GM21717 (cell line): ENCODE measurements at regions not wholly inside any gene's neighbourhood (a gene's known extent, or its start where the extent isn't known, plus 50 kb on each side); places are given as distances from the start of the nearest gene placed in this dataset.
A peak's percentile ranks its signal among the peaks of the same experiment; 100 is the strongest.

Experiments used
- ATAC-seq: cut with Tn5 transposase; IDR thresholded peaks from one replicate; pipeline ENCODE4 v1.9.1; 2021; ENCODE audit warnings: mild to moderate bottlenecking, moderate library complexity; ENCODE audit not compliant: unreplicated experiment

DNA sequence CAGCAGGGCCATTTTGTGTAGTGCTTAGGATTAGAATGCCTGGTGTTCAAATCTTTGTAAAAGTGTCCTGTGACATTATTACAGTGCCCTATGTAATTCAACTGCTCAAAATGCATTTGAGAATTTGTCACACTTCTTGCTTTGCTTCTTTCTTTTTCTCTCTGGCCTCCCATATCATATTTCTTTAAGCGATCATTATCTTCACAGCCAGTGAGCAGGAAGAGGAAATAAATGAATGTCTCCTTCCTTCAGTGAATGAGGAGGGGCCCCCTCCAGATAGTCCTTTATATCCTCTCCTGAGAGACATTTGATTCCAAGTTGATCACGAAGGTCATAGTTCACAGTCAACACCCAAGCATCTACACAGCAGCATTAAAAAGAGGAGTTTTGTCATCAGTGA is 425.1 kb upstream of the NPVF start:
- ATAC-seq, result no peak

DNA sequence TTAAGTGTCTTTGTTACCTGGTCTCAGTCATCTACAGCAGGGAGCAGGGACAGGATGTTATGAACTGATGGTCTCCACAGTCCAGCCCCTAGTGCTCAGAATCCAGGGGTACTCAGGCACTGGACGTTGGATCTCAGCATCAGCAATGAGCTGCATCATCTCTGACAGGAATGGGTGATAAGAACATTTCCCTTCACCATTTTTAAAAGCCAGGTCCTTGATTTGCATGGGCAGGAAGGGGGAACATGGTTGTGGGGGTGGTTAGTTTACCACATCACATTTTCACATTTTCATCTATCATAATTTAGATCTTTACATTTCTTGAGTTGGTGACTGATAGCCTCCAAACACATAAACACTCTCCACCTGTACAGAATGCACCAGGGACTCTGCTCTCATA is 427.8 kb upstream of the NPVF start:
- ATAC-seq, result no peak

DNA sequence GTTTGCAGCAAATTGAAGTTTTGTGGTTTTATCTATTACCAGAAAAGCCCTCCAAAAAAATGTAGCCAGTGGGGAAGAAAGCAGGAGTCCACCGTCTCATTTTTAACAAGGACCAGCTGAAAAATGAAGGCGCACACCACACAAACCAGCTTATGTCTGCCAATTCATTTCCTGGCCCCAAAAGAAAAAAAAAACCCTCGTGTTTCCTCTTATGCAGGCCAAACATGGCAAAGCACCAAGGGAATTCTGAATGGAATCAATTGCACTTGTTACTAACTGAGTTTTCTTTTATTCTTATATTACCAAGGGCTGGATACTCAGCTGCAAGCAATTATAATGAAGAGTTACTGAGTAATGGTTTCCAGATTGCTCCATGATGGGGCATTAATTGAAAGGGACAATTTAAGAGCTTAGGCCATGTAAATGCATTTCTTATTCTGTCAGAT is 428.3 kb upstream of the NPVF start:
- ATAC-seq, result no peak

DNA sequence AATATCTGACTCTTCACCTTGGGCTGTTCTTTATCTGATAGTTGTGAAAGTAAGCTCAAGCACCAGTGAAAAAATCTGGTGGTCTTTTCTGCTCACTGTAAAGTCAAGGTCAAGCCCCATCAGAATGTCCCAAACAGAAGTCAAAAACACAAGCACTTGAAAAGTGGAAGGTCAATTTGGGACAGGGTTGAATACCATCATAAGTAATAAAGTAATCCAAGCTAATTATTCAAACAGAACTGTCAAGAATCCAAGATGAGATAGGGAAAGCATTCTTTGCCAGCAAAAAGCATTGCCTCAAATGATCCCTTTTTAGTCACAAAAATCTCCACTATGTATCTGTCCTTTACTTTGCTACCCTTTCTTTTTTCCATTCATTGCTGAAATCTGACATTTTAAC is 430.1 kb upstream of the NPVF start:
- ATAC-seq, result no peak

DNA sequence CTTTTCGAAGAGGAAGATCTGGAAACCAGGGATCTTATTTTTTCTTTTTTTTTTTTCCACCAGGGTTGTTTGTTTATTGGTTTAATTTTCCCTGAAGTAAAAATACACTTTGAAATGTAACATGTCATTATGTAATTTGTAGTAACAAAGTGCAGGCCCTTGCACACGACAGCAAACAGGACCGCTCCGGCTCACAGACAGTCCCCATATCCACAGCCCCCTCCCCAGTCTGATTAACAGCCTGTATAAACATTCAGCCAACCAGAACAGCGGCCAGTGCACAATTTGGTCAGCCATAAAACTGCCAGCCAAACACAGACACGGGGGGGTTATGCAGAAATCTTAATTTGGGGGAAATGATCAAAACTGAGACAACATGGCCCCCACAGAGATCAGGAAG is 431.6 kb upstream of the NPVF start:
- ATAC-seq, result no peak

DNA sequence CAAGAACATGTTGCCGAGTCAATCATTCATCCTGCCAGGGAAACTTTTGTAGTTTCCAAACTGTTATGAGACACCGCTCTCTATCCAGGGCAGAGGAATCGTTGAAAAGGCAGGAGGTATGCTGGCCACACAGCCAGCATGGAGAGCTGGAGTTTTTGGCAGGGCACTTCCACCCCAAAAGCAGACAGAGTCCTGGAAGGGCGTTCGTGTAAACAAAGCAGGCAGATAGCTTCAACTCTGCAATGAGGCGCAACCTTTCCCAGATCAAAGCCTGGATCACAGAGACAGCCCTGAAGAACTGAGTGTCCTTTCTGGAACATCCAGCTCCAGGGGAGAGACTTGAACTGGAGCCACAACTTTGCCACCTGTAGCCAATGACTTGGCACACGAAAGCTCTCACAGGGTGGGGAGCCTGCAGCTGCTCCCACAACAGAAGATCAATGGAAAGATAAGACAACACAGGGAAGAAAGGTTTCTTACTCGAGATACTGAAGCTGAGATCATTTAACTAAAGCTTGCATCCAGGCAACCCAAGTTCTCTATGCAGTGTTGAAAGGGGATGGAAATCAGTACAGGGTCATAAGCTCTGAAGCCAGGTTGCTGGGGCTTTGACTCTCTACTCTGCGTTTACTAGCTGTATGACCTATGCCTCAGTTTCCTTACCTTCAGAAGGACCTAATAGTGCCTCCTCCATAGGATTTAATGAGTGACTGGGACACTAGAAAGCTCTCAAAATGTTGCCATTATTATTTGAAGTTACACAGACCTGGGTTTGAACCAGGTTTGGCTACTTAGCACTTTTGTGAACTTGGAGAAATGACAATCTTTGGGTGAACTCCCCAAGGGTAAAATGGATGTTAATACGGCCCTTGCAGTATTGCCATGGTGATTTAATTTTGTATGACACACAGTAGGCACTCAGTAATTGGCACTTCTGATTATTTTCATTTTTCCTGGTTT is 434.8 kb upstream of the NPVF start:
- no peak for ATAC-seq

DNA sequence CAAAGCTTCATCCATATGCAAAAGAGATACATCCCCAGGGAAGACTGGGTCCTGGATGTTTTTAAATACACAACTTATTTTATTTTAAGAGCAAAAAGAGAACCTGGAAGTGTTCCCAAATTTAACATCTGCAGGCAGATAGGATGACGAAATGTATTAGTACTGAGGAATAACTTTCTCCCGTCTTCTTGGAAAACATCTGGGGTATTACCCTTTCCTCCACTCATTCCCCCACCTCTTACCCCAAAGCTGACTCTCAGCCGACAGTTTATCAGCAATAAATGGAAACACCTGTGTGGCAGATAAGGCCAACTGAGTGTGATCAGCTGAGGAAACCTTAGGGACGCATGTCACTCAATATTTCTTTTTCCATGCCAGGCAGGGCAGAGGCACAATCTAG is 435.6 kb upstream of the NPVF start:
- ATAC-seq, result no peak

DNA sequence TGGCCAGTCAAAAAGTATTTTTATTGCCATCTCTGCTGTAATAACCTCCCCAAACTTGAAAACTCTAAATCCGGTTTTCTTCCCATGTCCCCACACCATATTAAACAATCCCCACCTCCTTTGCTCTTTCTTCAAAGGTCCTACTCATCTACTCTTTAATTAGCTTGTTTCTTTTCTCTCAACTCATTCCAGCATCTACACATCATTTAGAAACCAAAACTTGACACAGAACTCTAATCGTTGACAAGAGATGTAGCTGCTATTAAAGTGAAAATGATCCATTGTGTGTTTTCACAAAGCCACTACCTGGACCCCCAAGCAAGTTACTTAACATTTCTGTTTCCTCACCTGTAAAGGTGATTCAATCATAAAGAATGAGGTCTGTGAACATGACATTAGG is 436.3 kb upstream of the NPVF start:
- peak; percentile 75 for ATAC-seq

DNA sequence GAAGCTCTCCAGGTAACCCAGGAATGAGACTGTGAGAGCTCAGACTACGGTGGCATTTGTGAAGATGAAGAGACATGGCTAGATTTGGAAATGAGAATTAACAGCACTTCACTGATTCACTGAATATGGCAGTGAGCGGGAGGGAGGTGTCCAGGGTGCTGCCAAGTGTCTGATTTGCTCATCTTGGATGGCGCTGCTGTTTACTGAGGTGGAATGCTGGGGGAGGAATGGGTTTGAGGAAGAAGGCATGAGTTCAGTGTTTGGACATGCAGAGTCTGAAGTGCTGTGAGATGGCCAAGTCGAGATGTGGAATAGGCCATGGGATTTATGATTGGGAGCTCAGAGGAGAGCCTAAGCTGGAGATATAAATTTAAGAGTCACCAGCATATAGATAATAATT is 437.1 kb upstream of the NPVF start:
- no peak for ATAC-seq

DNA sequence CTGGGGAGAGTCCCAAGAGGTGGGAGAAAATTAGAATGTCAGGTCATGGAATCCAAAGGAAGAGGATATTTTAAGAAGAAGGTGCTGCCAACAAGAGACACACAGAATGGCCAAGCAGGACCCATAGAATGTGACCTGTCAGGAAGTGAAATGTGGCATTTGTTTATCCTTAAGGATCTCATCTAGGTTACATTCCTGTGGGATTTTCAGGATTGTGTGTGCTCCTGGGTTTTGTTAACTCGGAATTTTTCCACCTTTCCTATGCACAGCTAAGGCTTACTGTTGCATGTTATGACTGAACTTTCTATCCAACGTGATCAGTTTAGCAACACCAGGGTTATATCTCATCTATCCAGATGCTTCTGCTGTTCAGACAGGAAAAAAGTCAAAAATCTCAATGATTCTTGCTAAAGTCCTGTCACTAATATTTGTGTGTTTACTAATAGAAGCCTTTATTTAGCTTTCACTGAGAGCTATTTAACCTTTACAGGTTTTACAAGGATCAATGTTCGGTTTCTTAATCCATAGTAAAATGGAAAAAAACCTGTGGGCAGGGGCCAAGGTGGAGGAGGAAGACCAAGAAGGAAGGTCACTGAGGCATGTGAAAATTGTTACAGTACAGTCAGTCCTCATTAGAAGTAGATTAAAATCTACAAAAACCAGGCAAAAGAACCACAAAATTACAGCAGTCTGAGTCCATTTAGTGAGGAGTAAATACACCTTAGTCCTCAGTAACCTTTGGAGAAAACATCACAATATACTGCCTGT is 437.8 kb upstream of the NPVF start:
- ATAC-seq, result no peak

DNA sequence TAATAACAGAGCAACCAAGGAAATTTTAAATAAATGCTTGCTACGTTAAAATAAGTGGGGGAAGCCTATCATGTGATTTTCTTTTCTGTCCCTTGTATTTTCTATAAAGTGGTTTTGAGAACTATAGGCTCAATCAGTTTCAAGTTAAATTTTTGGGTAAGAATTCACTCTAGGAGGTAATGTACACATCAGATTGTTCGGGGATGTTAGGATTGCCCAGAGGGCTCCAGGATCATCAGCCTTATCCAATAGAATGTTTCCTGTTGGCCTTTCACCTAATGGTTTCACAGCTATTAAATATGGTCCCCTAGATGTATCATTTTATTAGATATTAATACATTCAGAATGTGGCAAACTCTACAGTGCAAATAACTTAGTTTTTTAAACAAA is 438.4 kb upstream of the NPVF start:
- ATAC-seq, result no peak

DNA sequence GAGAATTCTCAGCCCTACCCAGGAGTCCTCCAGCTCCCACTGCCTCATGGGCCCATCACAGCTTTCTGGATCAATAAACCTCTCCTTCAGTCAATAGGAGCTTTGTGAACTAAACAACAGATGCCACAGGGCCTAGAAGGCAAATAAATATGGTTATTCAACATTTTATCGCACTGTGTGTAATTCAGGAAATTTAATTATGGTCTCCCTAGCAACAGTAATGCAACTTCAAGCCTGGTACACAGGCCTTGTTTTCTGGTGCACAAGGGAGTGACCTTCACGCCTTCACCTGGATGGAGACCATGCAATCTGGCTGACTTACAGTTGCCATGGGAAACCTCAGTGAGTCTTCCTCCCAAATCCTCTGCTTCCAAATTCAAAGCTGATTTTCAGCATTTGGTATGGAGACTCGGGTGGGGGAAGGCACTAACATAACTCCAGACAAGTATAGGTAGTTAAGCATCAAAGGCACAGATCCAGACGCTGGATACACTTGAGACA is 441.0 kb upstream of the NPVF start:
- no peak for ATAC-seq

DNA sequence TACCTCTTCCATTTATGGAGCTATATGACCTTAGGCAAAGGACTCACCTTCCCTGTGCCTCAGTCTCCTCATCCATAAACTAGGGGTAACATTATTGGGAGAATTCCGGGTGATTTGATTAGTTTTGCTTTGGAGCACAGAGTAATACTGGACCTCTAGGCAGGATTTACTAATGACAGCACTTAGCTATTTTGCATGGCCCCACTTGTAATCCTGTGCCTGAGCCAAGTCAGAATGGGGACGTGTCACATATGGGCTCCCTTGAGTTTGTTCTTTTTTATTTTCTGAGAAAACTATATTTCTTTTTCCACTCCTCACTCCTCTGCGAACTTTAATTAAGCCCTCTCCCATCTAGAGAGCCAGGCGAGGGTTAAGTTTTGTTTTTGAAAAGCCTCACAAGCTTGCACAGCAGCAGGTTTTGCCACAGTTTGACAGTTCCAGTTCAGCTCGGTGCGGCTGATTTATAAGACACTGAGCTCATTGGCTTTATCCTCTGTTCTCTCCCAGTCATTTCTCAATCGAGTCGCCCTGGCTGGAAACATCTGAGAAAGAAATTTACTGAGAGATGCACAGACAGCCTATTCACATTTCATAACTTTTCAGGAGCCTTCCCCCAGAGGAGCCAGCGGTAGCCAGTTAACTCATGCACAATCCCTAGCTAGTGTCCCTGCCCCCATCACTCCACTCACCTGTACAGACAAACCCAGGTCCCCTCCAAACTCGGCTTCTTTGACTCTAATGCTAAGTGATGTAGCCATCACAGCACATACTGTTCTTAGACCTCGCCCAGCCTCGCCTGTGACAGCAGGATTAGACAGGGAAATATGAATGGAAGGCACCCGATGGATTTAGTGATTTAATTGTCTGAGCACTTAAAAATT is 441.9 kb upstream of the NPVF start:
- no peak for ATAC-seq

DNA sequence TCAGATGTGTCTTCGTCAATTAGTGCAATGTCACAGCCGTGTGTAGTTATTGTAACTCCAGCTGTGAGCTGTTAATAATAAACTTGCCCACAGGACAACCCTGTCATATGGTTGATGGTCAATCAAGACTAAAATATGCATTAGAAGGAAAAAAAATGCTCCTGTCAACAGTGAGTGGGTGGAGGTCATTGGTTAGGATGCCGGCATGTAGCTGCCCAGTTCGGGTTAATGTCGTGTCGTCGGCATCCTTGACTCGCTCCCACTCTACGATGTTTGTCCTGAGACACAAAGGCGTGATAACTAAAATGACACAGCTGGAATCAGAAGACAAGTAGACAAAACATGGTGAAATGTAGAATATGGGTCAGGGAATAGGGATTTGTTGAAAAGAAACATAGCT is 442.8 kb upstream of the NPVF start:
- ATAC-seq, result no peak

DNA sequence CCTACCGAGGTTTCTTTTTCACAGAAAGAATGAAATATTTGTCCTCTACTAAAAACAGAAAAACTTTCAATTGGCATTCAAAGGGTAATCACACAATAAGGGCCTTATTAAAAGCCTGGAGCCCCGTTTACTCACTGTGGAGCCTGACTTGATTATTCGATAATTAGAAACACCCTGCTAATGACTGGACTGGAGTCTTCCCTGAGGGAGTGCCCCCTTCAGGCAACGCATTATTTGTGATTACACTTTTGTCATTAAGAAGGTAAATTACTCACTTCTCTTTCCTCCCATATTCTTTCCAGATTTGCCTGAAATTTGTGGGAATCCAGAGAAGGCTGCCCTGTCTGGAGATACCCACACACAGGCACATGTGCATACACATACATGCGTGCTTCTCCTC is 444.2 kb upstream of the NPVF start:
- ATAC-seq, result no peak

DNA sequence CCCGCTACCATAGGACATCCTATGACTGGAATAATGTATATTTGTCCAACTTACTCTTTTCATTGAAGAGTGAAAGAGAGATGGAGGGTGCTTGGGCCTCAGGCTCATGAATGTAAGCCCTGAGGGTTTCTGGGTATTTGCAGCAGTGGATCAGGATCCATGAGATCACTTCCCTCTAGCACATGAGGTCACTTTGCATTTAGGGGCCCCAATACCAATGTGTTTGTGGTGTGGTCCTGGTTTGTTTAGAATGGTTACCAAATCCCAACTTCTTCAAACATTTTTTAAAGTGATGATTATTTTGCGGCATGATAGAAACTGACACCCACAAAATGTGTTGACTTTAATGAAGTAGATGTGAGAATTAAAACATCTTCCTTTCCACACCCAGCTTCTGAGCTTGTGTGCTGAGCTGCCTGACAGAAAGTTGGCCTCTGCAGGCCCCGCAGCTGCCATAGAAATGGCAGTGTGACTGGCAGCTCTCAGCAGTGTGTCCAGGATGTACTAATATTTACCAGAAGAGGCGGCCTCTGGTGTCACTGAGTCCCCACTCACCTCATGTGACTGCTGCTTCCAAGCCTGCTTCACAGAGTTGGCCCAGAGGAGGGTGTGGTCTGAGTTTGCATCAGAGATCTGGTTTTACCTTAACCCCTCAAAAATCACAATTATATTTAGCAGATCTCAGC is 447.6 kb upstream of the NPVF start:
- no peak for ATAC-seq

DNA sequence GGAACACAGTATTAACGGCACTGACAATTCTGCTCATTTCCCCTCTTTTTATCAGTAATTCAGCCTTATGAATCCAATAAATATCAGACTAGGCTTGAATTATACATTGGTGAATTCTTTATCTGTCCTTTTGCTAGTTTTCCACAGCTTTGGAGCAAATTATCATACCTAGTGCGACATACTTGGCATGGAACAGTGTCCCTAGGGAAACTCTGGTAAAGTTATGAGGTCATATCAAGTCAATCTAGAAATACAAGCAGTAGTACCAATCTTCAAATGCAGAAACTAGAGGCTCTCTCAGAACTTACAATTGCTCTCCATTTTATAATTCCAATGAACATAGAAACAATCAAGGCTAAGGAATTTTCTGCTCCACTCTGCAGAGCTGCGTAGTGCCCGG is 449.3 kb upstream of the NPVF start:
- no peak for ATAC-seq

DNA sequence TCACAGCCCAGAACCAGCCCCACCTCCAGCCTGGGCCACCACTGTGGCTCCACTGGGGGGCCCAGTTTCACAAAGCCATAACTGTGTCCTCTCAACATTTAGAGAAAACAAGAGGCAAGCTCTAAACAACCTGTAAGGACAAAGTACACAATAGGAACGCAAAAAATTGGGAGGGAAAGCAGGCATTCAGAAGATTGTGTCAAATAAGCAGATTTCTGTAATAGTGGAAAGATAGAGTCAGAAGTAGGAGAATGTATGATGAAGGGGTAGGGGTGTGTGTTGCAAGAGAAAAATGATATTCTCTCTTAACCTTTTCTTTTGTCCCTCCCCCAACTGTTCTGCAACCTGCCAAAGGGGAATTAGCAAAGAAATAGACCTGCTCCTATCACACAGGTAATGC is 449.9 kb upstream of the NPVF start:
- no peak for ATAC-seq

DNA sequence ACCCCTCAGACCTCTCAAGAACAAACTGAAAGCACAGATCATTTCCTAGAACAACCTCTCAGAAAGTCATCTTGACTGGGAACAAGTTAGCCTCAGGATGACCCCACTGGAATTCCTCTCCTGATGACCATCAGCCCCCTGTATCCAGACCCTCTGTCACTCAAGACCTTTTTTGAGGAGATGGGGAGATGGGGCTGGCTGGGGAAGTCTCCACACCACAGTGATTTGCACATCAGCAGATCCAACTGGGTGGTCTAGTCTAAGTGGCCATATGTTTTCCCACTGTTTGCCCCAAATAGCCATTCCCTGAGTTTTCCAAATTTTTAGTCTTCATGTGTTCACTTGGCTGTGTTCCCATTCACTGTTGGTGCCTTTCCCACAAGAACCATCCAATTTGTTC is 452.4 kb upstream of the NPVF start:
- ATAC-seq, result no peak

DNA sequence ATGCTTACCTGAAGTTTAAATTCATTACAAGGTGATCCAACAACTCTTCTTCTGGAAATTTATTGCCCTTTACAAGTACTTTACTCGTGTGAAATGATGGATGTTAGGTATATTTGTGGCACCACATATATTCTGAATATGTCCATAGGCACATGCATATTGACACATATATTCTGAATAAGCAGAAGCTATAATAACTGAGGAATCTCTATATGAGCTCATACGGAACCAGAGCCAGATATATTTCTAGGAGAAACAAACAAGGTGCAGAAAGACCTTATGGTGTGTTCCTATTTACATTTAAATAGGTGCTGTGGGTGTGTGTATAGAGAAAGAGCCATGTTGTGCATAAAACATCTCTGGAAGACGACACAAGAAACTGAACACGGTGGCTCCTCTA is 456.1 kb upstream of the NPVF start:
- ATAC-seq, result no peak
